SK-N-SH (cell line): ENCODE measurements at regions not wholly inside any gene's neighbourhood (a gene's known extent, or its start where the extent isn't known, plus 50 kb on each side); places are given as distances from the start of the nearest gene placed in this dataset.
A peak's percentile ranks its signal among the peaks of the same experiment; 100 is the strongest.

ENCODE experiments used
- CTCF ChIA-PET: fragments of 300-600, 350-600 bp; formaldehyde crosslinking; extraction: SDS; loops from one replicate; lab custom pipeline; 2021; lab: Yijun Ruan, JAX
- POLR2A ChIA-PET: fragments of 350-600 bp; sonication (Branson Sonifier 250); formaldehyde crosslinking; extraction: SDS; loops from one replicate; lab custom pipeline; 2020; ENCODE audit warnings: antibody characterized with exemption, inconsistent platforms; lab: Yijun Ruan, JAX
- DNase-seq: peaks from one replicate; pipeline ENCODE4 v3.0.0; 2012
- H2AFZ ChIP-seq: fragments of 200-600 bp; sonication (generic); 2 replicates; pipeline ENCODE4 v1.8.1; 2016; ENCODE audit warnings: antibody characterized with exemption, mild to moderate bottlenecking, low read depth
- H3F3A ChIP-seq: fragments of 200-600 bp; sonication (generic); replicated peaks from 2 replicates; pipeline ENCODE3; 2016; ENCODE audit warnings: antibody characterized with exemption, mild to moderate bottlenecking; ENCODE audit not compliant: insufficient read depth
- H3K27ac ChIP-seq, 2 experiments: fragments of 200-500 bp in 1 of 2; fragments of 200-600 bp in 1 of 2; sonication (Bioruptor generic) in 1 of 2; sonication (generic), shearing (Covaris generic) in 1 of 2; 2 replicates each; pipeline versions ENCODE4 v1.5.1 to v1.6.1; 2014 to 2016; ENCODE audit warnings: low read depth in 2 of 2, inconsistent platforms in 1 of 2, low read length in 1 of 2, mild to moderate bottlenecking in 1 of 2, mixed read lengths in 1 of 2
- H3K27me3 ChIP-seq: fragments of 200-600 bp; sonication (generic), shearing (Covaris generic); 2 replicates; pipeline ENCODE4 v1.6.1; 2016; ENCODE audit warnings: mixed run types; ENCODE audit not compliant: insufficient read depth
- H3K36me3 ChIP-seq, 2 experiments: fragments of 200-500 bp in 1 of 2; fragments of 200-600 bp in 1 of 2; sonication (Bioruptor generic) in 1 of 2; sonication (generic) in 1 of 2; replicated peaks in 1 of 2; 2 replicates each; pipeline versions ENCODE3 to v1.5.1; 2014 to 2016; ENCODE audit warnings: low read length in 1 of 2, mild to moderate bottlenecking in 1 of 2; ENCODE audit not compliant: insufficient read depth in 2 of 2, control insufficient read depth in 1 of 2
- H3K4me1 ChIP-seq, 2 experiments: fragments of 200-500 bp in 1 of 2; fragments of 200-600 bp in 1 of 2; sonication (Bioruptor generic) in 1 of 2; sonication (generic), shearing (Covaris generic) in 1 of 2; 2 replicates each; pipeline versions ENCODE4 v1.5.1 to v1.6.1; 2014 to 2016; ENCODE audit warnings: low read depth in 1 of 2, low read length in 1 of 2, mixed run types in 1 of 2; ENCODE audit not compliant: insufficient read depth in 2 of 2, control insufficient read depth in 1 of 2
- H3K4me2 ChIP-seq: fragments of 200-600 bp; sonication (generic), shearing (Covaris generic); 2 replicates; pipeline ENCODE4 v1.6.1; 2017; ENCODE audit warnings: mixed run types
- H3K4me3 ChIP-seq, 2 experiments: fragments of 200-500 bp in 1 of 2; fragments of 200-600 bp in 1 of 2; sonication (Bioruptor generic) in 1 of 2; sonication (generic), shearing (Covaris generic) in 1 of 2; 2 replicates each; pipeline versions ENCODE4 v1.5.1 to v1.8.1; 2014 to 2016; ENCODE audit warnings: low read depth in 2 of 2, inconsistent platforms in 1 of 2, low read length in 1 of 2, mild to moderate bottlenecking in 1 of 2, mixed read lengths in 1 of 2, moderate library complexity in 1 of 2
- H3K79me2 ChIP-seq: fragments of 200-600 bp; sonication (generic); 2 replicates; pipeline ENCODE4 v1.8.1; 2017; ENCODE audit warnings: mild to moderate bottlenecking; ENCODE audit not compliant: insufficient read depth
- H3K9ac ChIP-seq: fragments of 200-600 bp; sonication (generic); 2 replicates; pipeline ENCODE4 v1.6.1; 2017; ENCODE audit warnings: mixed run types
- H3K9me2 ChIP-seq: fragments of 200-600 bp; sonication (generic); 2 replicates; pipeline ENCODE4 v1.6.1; 2017; ENCODE audit warnings: mixed run types
- H3K9me3 ChIP-seq: fragments of 200-600 bp; sonication (generic); 2 replicates; pipeline ENCODE4 v1.6.1; 2017; ENCODE audit warnings: mixed run types, mild to moderate bottlenecking, moderate library complexity
- H4K20me1 ChIP-seq: fragments of 200-600 bp; sonication (generic); 2 replicates; pipeline ENCODE4 v1.6.1; 2017; ENCODE audit warnings: mild to moderate bottlenecking, mixed run types; ENCODE audit not compliant: insufficient read depth
- CTCF ChIP-seq: fragments of 200-600 bp; sonication (generic); IDR thresholded peaks from 2 replicates; pipeline ENCODE4 v1.6.1; 2017; ENCODE audit warnings: antibody characterized with exemption, mild to moderate bottlenecking, moderate library complexity
- EP300 ChIP-seq, 2 experiments: IDR thresholded peaks; 2 replicates each; pipeline versions ENCODE4 v1.4.0 to v1.6.1; 2012; ENCODE audit warnings: borderline replicate concordance in 1 of 2, low read depth in 1 of 2, low read length in 1 of 2
- EZH2phosphoT487 ChIP-seq: fragments of 200-600 bp; sonication (generic); IDR thresholded peaks from 2 replicates; pipeline ENCODE4 v1.6.1; 2017; ENCODE audit warnings: low read depth, mixed run types, mild to moderate bottlenecking, antibody characterized with exemption, moderate library complexity, borderline replicate concordance
- FOXM1 ChIP-seq: IDR thresholded peaks from 2 replicates; pipeline ENCODE4 v1.4.0; 2012; ENCODE audit warnings: low read depth, mild to moderate bottlenecking
- GABPA ChIP-seq: IDR thresholded peaks from 2 replicates; pipeline ENCODE4 v1.4.0; 2012; ENCODE audit warnings: low read depth, mild to moderate bottlenecking
- GATA2 ChIP-seq: sonication (generic); formaldehyde crosslinking; IDR thresholded peaks from 2 replicates; pipeline ENCODE4 v1.5.0; 2020; ENCODE audit warnings: mild to moderate bottlenecking, missing genetic modification reagents
- IRF3 ChIP-seq: fragments of 150-350 bp; IDR thresholded peaks from 2 replicates; pipeline ENCODE4 v1.6.1; 2016; ENCODE audit warnings: mild to moderate bottlenecking, low read depth, low read length
- NFIC ChIP-seq: IDR thresholded peaks from 2 replicates; pipeline ENCODE4 v1.4.0; 2012; ENCODE audit warnings: borderline replicate concordance
- PBX3 ChIP-seq: IDR thresholded peaks from 2 replicates; pipeline ENCODE4; 2012
- POLR2AphosphoS5 ChIP-seq: IDR thresholded peaks from 2 replicates; pipeline ENCODE4 v1.6.1; 2012; ENCODE audit warnings: low read depth, low read length
- REST ChIP-seq: IDR thresholded peaks from 2 replicates; pipeline ENCODE4 v1.6.1; 2012; ENCODE audit warnings: mild to moderate bottlenecking, low read depth, low read length, moderate library complexity
- RXRA ChIP-seq: IDR thresholded peaks from 2 replicates; pipeline ENCODE4 v1.4.0; 2012; ENCODE audit warnings: low read depth, mild to moderate bottlenecking, borderline replicate concordance
- USF2 ChIP-seq: fragments of 150-350 bp; IDR thresholded peaks from 2 replicates; pipeline ENCODE4 v1.6.1; 2017; ENCODE audit warnings: antibody characterized with exemption, low read length, low read depth, borderline replicate concordance
- YY1 ChIP-seq: IDR thresholded peaks from 2 replicates; pipeline ENCODE4 v1.4.0; 2012; ENCODE audit warnings: low read depth, mild to moderate bottlenecking
- WGBS: methylation state at CpG from one replicate; pipeline ENCODE4 v1.1.6; 2017; ENCODE audit warnings: low lambda C conversion rate; 5-methylcytosine and 5-hydroxymethylcytosine counted together

GRCh38 chr5:167861129-167861927 lies 430.1 kb upstream of the WWC1 start:
- H3K27me3 ChIP-seq: no peaks in the 10 kb centered on the region
- ChIA-PET CTCF (interaction anchor here (1.3 kb wide), 1 partner anchor 11 kb away, joined by 3 read pairs; no protein-coding TSS in a partner anchor), POLR2A (no interaction called here)
- no peaks in the 10 kb centered on the region for H3K79me2 ChIP-seq
- no peaks in the 10 kb centered on the region for H3K9me2 ChIP-seq
- no peaks in the 10 kb centered on the region for H3K9me3 ChIP-seq
- H4K20me1 ChIP-seq: no peaks in the 10 kb centered on the region
- no peak overlapping the region for H3K27ac ChIP-seq
- no peak overlapping the region for H3K9ac ChIP-seq
- 64% methylated on average over 14 of the region's 15 CpGs for WGBS
- DNase-seq: peak; percentile 15
- H2AFZ ChIP-seq: no peak overlapping the region
- no peaks in the 10 kb centered on the region for H3F3A ChIP-seq
- H3K4me3 ChIP-seq: no peak overlapping the region
- H3K4me1 ChIP-seq: no peaks in the 10 kb centered on the region; a peak in 2 of 4 replicates
- peak; percentile 95 for TF ChIP-seq REST
- no peak for TF ChIP-seq PBX3
- no peaks in the 10 kb centered on the region for H3K36me3 ChIP-seq
- no peak overlapping the region for H3K4me2 ChIP-seq

- Histone ChIP-seq H3F3A (no peaks in the 10 kb centered on the region), H3K4me3 (no peak overlapping the region), H2AFZ (no peak overlapping the region), H3K4me1 (no peaks in the 10 kb centered on the region; a peak in 2 of 4 replicates), H3K36me3 (no peaks in the 10 kb centered on the region), H4K20me1 (no peaks in the 10 kb centered on the region), H3K27ac (no peak overlapping the region), H3K27me3 (no peaks in the 10 kb centered on the region), H3K4me2 (no peak overlapping the region), H3K9ac (no peak overlapping the region), H3K9me2 (no peaks in the 10 kb centered on the region), H3K9me3 (no peaks in the 10 kb centered on the region), H3K79me2 (no peaks in the 10 kb centered on the region)
- POLR2A ChIA-PET: no interaction called here
- CTCF ChIA-PET: interaction anchor here (1.3 kb wide), 1 partner anchor 11 kb away, joined by 3 read pairs; no protein-coding TSS in a partner anchor
- TF ChIP-seq RXRA: no peak
- no peak for TF ChIP-seq YY1
- no peak for TF ChIP-seq NFIC
- TF ChIP-seq CTCF: no peak
- TF ChIP-seq EZH2phosphoT487: no peak
- no peak for TF ChIP-seq IRF3
- no peak for TF ChIP-seq POLR2AphosphoS5
- TF ChIP-seq FOXM1: no peak
- no peak for TF ChIP-seq EP300 (IDR thresholded peaks at IDR 0.05; ENCODE audit: borderline replicate concordance in 1 of 2, low read depth in 1 of 2, low read length in 1 of 2)
- TF ChIP-seq USF2: no peak
- TF ChIP-seq GATA2 (CRISPR knock-in tag): no peak
- TF ChIP-seq GABPA: no peak
- DNase-seq: no peak
- WGBS: 46% methylated on average over 2 of the region's 2 CpGs
These were observed 429.5 kb upstream of the WWC1 start for GRCh38 chr5:167861928-167862426.
